HG03064 (cell line): ENCODE measurements at regions not wholly inside any gene's neighbourhood (a gene's known extent, or its start where the extent isn't known, plus 50 kb on each side); places are given as distances from the start of the nearest gene placed in this dataset.
"Not testable (repeated sequence)": the region's sequence is repeated elsewhere in the genome, so short reads cannot be mapped to it uniquely, and the experiment has no call there.

Experiments used
- ATAC-seq: cut with Tn5 transposase; IDR thresholded peaks from one replicate; pipeline ENCODE4 v1.9.1; 2021; ENCODE audit warnings: low read depth; ENCODE audit not compliant: unreplicated experiment

DNA sequence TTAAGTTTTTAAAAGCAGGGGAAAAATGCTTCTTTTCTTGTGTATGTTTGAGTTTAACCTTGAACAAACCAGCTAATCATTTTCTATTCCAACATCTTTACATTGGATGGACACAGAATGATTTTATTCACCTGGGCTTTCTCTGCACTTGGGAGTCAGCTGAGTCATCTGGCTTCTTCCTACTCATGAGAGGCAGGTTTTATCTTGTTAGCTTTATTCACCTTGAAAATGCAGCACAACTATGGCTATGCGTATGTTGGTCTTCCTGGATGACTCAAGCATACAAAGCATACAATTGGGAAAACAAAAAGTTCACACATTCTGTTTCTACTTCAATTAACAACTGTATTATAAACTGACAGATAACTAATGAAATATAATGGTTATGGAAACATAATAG is 737.7 kb downstream of the FRK start:
- no peak for ATAC-seq

DNA sequence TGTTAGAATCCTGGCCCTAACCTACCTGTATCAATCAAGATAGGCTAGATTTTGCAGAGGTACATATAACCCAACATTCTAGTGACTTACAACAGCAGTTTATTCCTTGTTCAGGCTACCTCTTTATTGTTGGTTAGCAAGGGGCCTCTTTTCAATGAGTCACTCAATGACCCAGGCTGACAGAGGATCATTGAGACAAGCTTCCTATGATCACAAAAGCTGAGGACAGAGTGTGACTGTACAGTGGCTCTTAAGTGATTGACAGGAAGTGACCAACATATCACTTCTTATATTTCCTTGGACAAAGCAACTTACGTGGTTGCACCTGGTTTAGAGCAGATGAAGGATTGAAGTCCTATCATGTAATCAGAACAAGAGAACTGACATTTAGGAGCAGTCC is 740.9 kb downstream of the FRK start:
- no peak for ATAC-seq

DNA sequence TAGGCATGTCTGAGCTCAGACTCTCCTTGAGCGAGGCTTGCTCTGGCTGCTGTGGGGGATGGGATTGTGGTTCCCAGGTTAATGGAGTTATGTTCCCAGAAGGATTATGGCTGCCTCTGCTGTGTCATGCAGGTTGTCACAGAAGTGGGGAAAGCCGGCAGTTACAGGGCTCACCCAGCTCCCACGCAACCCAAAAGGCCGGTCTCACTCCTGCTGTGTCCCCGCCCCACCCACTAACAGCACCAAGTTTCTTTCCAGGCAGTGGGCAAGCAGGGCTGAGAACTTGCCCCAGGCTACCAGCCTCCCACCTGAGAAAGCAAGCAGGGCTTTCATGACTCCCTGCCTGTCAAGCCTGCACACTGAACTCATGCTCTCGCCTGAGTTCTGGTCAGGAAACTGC is 750.5 kb downstream of the FRK start:
- no peak for ATAC-seq

DNA sequence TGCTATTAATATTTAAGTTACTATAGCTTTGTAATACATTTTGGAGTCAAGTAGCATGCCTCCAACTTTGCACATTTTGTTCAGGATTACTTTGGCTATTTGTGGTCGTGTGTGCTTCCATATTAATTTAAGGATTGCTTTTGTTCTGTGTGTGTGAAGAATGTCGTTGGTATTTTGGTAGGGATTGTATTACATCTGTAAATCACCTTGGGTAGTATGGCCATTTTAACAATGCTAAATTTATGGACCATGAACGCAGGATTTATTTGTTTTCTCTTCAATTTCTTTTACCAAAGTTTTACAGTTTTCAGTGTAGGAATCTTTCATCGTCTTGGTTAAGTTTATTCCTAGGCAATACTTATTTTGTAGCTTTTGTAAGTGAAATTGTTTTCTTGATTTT is 758.0 kb downstream of the FRK start:
- ATAC-seq, result no peak

DNA sequence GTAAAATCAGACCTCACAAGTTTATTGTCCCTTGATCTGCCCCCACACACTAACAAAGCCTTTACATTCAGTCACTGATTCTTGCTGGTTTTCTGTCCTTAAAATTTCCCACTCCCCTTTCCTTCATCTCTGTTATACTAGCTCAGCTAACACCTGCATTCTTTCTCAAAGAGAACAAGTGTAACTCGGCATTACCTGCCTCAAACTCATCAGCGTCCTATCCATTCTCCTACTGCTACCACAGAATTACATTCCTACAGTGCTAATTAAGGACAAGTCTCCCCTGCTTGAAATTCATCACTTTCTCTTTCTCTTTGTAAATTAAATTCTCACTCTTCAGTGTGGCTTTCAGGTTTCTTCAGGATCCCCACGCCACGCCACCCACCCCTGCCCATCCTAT is 773.2 kb downstream of the FRK start:
- no peak for ATAC-seq

DNA sequence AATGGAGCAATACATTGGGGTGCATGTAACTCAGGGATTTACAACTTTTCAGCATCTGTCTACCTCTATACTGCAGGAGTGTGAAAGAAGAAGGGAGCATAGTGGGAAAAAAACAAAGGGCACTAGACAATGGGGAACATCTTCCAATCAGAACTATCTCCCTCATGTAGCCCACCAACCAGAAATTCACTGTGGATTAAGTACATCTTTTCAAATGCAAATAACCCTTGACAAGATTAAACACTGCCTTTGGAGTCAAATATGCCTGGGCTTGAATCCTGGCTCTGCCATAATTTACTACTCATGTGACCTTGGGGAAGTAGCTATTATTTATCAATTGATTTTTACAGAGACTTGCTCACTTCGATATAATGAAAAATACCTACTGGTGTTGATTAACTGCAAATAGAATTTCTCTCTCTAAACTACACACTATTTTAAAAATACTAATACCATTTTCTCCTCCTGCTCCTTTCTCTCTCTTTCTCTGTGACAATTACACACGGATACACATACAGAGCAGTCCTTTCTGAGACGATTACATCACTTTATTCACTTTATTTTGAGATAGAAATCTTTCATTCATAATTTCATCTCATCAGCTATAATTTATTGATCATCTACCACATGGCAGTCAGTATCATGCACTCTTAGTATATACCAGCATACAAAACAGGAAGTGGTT is 783.7 kb downstream of the FRK start:
- ATAC-seq, result no peak

DNA sequence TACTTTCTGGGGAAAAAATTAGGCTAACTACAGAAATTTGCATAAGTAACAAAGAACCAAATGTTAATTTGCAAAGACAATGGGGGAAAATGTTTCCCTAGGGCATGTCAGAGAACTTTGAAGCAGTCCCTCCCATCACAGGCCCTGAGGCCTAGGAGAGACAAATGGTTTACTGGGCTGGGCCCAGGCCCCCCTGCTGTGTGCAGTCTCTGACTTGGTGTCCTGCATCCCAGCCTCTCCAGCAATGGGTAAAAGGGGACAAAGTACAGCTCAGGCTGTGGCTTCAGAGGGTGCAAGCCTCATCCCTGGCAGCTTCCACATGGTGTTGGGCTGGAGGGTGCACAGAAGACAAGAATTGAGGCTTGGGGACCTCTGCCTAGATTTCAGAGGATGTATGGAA is 788.4 kb downstream of the FRK start:
- no peak for ATAC-seq

DNA sequence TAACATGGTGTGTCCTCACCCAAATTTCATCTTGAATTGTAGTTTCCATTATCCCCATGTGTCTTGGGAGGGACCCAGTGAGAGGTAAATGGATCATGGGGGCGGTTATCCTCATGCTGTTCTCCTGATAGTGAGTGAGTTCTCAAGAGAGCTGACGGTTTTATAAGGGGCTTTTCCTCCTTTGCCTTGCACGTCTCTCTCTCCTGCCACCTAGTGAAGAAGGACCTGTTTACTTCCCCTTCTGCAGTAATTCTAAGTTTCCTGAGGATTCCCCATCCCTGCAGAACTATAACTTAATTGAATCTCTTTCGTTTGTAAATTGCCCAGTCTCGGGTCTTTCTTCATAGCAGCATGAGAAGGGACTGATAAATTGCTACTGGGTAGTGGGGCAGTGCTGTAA is 789.3 kb downstream of the FRK start:
- no peak for ATAC-seq

DNA sequence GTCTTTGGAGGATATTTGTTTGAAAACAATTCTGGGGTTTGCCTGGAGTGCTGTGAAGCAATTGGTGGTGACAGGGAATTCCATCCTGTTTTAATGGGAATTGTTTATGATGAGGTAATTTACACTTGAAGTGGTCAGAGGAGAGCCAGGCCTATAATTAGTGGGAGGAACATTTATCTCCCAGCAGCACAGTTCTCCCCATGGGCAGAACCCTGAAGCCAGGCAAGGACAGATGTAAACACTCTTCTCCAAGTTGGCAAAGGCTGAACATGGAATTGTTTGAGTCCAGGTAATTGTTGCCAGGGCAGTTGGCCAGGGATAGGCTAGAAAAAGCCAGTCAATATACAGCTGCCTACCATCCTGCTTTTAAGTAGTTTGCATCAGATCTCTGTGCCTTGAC is 789.7 kb downstream of the FRK start:
- ATAC-seq, result no peak

DNA sequence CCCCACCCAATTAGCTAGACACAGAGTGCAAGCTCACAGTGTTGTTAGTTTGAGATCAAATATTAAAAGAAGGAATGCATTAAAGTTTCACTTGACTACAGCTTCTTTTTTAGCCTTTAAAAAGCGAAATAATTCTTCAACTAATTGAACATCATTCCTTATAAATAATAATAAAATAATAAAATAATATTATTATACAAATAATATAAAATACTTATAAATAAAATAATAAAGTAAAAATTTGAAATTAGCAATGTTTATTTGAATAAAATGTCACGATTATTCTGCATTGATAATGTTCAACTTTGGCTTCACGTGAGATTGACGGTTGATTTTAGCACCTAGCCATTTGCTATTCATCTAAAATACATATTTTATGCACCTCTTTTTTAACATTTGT is 819.3 kb downstream of the FRK start:
- no peak for ATAC-seq

DNA sequence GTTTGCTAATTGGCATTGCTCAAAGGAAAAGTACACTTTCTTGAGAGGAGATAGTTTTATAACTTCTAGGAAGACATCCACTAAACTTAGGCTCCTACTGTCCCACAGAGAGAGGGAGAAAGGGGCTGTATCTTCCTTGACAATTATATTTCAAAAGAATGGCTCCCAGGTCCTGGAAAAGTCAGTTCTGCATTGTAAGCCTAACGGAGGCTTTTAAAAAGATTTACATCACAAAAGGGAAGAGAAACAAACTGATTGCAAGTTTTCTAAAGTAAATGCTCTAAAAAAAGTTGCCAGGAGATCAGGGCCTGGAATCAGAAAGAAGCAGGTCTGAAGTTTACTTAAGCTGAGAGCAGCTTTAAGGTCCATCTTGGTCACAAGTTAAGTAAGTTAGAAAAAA is 839.5 kb downstream of the FRK start:
- ATAC-seq, result no peak

DNA sequence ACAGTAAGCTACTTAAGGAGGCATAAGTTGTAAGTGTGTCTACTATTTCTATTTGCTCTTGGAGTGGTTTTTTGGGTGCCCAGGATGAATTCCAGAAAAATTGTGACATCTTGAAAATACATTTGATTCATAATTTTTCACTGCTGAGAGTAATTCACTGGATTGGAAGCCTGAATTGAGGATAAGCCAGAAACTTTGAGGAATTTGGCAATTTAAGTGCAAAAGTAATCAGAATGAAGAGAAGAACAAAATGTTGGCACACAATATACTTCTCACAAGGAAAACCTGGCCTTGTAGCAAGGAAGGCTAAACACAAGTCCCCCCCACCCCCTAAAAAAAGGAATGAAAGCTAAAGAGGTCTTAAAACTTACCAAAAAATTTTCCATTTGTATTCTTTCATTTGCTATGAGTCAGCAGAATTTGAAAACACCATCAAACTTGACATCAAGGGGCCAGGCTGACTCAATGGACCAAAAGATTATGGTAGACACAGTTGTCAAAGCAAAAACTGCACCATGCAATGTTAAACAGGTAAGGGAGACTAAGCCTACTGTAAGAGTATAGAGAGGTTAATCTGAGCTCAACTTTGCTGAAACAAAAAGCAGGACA is 840.0 kb downstream of the FRK start:
- ATAC-seq, result no peak

DNA sequence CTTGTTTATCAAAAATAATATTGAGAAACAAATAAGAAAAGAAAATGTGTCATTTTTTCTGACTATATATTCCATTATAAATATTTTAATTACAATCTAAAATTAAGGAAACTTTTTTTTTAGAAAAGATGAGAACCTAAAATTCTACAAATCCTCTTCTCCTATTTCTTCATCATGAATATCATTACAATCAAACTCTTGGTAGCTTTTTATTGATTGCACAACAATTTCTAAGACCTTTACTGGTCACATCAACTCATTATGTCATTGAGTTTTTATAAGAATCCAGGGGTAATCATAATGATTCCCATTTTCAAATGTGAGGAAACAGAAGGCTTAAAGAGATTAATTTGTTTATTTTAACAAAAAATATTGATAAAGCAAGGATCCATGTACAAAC is 841.0 kb downstream of the FRK start:
- ATAC-seq, result no peak

DNA sequence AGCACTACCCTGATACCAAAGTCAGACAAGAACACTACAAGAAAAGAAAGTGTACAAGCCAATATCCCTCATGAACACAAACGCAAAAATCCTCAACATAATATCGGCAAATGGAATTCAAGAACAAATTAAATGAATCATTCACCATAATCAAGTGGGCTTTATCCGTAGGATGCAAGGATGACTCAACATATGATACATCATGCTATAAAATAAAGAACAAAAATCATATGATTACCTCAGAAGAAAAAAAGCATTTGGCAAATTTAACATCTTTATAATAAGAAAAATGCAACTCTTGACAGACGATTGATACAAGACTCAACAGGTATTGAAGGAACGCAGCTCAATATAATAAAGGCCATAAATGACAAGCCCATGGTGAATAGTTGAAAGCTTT is 843.9 kb downstream of the FRK start:
- ATAC-seq, result no peak

DNA sequence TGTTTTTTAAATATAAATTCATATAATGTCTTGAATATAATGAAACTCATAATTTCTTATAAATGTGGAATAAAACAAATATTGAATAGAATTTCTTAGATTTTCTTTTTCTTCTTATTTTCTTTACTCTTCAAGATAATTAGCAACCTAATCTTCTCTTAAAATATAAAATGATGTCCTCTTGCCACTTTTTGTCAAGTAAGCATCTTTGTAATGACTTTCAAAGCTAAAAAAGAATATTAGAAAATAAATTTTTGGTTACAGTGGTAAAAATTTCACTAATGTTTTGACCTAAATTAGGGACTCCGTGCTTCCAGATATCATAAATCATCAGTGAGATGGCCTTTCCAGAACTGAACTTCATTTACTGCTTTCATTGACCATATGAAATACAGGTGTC is 846.4 kb downstream of the FRK start:
- ATAC-seq, result no peak

DNA sequence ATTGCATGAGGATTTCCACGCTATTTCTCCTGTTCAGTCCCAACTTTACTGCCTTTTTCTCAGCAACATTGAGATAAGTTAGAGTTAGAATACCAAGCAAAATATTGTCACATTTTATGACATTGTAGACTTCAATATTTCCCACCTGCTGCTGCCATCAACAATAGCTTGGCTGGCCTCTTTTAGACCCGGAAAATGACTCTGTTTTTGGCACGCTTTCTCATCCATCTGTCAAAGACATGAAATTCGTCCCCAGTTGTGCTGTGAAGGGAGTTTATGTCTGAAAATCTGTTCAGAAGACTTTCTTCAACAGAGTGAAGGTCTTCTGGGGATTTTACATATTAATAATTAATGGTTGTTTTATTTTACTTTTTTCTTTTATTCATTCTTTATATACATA is 857.3 kb downstream of the FRK start:
- no peak for ATAC-seq

DNA sequence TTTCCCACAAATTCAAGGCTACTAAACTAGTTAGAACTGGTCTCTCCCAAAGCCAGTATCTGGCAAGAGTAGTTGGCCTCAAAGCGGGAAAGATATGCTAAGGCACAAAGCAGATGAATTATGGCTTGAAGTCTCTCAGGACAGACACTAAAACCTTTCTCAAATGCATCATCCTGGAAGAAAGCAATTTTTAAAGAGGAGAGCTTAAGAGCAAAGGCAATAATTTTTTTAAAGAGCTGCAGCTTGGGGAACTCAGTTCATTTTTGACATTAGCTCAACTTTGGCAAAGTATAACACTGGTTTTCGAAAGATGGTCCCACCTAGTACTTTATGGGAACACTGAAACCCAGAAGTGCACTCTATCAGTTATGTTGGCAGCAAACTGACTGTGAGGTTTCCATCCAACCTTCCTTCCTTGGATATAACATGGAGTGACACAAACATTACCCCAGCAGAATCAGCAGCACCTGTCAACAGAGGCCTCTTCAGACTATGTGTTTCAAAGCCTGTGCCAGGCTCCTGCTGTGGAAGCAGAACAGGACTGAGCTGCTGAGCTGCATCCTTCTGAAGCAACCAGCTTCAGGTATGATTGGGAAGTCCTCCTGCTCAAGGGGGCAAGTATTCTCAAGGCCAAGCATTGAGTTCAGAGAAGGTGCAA is 852.3 kb upstream of the HS3ST5 start:
- no peak for ATAC-seq

DNA sequence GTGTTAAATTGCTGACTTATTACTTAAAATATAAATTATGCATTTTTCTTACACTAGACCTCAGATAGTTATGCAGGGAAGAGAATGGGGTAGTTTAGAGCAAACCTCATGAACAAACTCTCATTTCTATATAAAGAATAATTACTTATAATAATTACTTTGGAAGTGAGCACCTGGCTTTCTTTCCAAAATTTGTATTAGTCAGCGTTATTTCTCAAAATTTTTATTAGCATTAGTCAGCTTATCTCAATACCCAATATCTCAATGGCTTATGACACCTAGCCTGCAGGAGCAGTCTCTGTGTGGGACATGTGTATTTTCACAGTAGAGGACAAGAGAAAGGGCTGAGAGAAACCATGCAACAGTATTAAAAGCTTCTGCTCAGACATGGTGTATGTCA is 849.2 kb upstream of the HS3ST5 start:
- ATAC-seq, result no peak

DNA sequence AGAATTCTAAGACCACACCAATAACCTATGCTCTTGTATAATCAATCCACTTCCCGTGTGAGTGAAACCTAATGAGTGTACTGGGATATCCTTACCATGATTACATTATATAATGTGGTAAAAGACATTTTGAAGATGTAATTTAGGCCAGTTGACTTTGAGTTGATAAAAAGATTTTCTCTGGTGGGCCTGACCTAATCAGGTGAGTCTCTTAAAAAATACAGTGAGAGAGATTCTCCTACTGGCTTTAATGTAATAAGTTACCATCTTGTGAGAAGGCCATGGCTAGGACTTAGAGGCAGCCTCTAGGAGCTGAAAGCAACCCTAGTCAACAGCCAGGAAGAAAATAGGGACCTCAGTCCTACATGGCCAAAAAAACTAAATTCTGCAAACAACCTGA is 847.7 kb upstream of the HS3ST5 start:
- ATAC-seq, result no peak

DNA sequence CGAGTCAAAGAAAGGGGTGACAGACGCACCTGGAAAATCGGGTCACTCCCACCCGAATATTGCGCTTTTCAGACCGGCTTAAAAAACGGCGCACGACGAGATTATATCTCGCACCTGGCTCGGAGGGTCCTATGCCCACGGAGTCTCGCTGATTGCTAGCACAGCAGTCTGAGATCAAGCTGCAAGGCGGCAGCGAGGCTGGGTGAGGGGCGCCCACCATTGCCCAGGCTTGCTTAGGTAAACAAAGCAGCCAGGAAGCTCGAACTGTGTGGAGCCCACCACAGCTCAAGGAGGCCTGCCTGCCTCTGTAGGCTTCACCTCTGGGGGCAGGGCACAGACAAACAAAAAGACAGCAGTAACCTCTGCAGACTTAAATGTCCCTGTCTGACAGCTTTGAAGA is 832.6 kb upstream of the HS3ST5 start:
- not testable (repeated sequence) for ATAC-seq

DNA sequence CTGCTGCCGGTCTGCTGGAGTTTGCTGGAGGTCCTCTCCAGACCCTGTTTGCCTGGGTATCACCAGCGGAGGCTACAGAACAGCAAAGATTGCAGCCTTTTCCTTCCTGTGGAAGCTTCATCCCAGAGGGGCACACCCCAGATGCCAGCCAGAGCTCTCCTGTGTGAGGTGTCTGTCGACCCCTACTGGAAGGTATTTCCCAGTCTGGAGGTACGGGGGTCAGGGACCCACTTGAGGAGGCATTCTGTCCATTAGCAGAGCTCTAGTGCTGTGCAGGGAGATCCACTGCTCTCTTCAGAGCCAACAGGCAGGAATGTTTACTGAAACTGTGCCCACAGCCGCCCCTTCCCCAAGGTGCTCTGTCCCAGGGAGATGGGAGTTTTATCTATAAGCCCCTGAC is 823.1 kb upstream of the HS3ST5 start:
- not testable (repeated sequence) for ATAC-seq

DNA sequence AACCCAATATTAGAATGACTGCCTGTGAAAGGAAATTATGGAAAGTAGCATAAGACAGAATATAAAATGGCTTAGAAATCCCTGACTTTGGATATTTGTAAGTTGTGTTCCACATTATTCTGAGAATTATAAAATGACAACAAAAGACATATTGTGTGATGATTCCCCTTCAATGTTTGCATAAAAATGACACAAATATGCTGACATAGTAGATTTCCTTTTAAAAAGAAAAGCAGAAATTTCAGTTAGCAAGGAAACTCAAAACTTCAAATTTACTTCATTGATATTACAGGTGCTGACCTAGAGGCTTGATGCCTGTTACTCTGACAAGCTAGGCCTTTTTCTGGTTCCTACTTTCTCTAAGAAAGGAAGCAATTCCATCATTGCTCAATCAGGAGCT is 816.9 kb upstream of the HS3ST5 start:
- no peak for ATAC-seq
